HG03064 (cell line): ENCODE measurements at regions not wholly inside any gene's neighbourhood (a gene's known extent, or its start where the extent isn't known, plus 50 kb on each side); places are given as distances from the start of the nearest gene placed in this dataset.
"Not testable (repeated sequence)": the region's sequence is repeated elsewhere in the genome, so short reads cannot be mapped to it uniquely, and the experiment has no call there.

Experiments
- ATAC-seq: cut with Tn5 transposase; IDR thresholded peaks from one replicate; pipeline ENCODE4 v1.9.1; 2021; ENCODE audit warnings: low read depth; ENCODE audit not compliant: unreplicated experiment

- not testable (repeated sequence) for ATAC-seq
These were observed 61.1 kb downstream of the DEFB131A start for GRCh38 chr4:9505341-9505740.

GRCh38 chr4:9506672-9507071 lies 62.5 kb downstream of the DEFB131A start:
- not testable (repeated sequence) for ATAC-seq

GRCh38 chr4:9512941-9513340 lies 68.7 kb downstream of the DEFB131A start:
- not testable (repeated sequence) for ATAC-seq

- not testable (repeated sequence) for ATAC-seq
These were observed 75.4 kb downstream of the DEFB131A start for GRCh38 chr4:9519631-9520030.

GRCh38 chr4:9522903-9523302 lies 78.7 kb downstream of the DEFB131A start:
- ATAC-seq = not testable (repeated sequence)

GRCh38 chr4:9524406-9524805 lies 80.2 kb downstream of the DEFB131A start:
- ATAC-seq = not testable (repeated sequence)

GRCh38 chr4:9532134-9532862 lies 88.1 kb downstream of the DEFB131A start:
- not testable (repeated sequence) for ATAC-seq

- not testable (repeated sequence) for ATAC-seq
These were observed 88.6 kb downstream of the DEFB131A start for GRCh38 chr4:9532863-9533192.

GRCh38 chr4:9537101-9537500 lies 92.9 kb downstream of the DEFB131A start:
- ATAC-seq = not testable (repeated sequence)

GRCh38 chr4:9539939-9540520 lies 95.8 kb downstream of the DEFB131A start:
- ATAC-seq = not testable (repeated sequence)

GRCh38 chr4:9541388-9541915 lies 97.2 kb downstream of the DEFB131A start:
- ATAC-seq = not testable (repeated sequence)

GRCh38 chr4:9544851-9545250 lies 100.6 kb downstream of the DEFB131A start:
- ATAC-seq = not testable (repeated sequence)

- ATAC-seq = not testable (repeated sequence)
These were observed 103.3 kb downstream of the DEFB131A start for GRCh38 chr4:9547470-9547869.

- not testable (repeated sequence) for ATAC-seq
These were observed 111.9 kb downstream of the DEFB131A start for GRCh38 chr4:9556076-9556475.

- not testable (repeated sequence) for ATAC-seq
These were observed 133.7 kb downstream of the DEFB131A start for GRCh38 chr4:9577869-9578268.

GRCh38 chr4:9582880-9583279 lies 138.7 kb downstream of the DEFB131A start:
- not testable (repeated sequence) for ATAC-seq

GRCh38 chr4:9592010-9592409 lies 147.8 kb downstream of the DEFB131A start:
- ATAC-seq = no peak

GRCh38 chr4:9594948-9595347 lies 150.7 kb downstream of the DEFB131A start:
- no peak for ATAC-seq

GRCh38 chr4:9595531-9595930 lies 151.3 kb downstream of the DEFB131A start:
- ATAC-seq = not testable (repeated sequence)

- ATAC-seq = no peak
These were observed 155.1 kb downstream of the DEFB131A start for GRCh38 chr4:9599266-9599665.

- ATAC-seq = no peak
These were observed 156.0 kb downstream of the DEFB131A start for GRCh38 chr4:9600246-9600645.

GRCh38 chr4:9602389-9602914 lies 158.2 kb downstream of the DEFB131A start:
- ATAC-seq = no peak
